HG03135 (cell line): ENCODE measurements at regions not wholly inside any gene's neighbourhood (a gene's known extent, or its start where the extent isn't known, plus 50 kb on each side); places are given as distances from the start of the nearest gene placed in this dataset.
"Not testable (repeated sequence)": the region's sequence is repeated elsewhere in the genome, so short reads cannot be mapped to it uniquely, and the experiment has no call there.

Experiments
- ATAC-seq: cut with Tn5 transposase; IDR thresholded peaks from one replicate; pipeline ENCODE4 v1.9.1; 2021; ENCODE audit warnings: mild to moderate bottlenecking, moderate library complexity; ENCODE audit not compliant: unreplicated experiment

DNA sequence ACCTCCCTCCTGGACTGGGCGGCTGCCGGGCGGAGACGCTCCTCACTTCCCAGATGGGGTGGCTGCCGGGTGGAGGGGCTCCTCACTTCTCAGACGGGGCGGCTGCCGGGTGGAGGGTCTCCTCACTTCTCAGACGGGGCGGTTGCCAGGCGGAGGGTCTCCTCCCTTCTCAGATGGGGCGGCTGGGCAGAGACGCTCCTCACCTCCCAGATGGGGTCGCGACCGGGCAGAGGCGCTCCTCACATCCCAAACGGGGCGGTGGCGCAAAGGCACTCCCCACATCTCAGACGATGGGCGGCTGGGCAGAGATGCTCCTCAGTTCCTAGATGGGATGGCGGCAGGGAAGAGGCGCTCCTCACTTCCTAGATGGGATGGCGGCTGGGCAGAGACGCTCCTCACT lies 305.5 kb downstream of the SLITRK5 start:
- not testable (repeated sequence) for ATAC-seq

DNA sequence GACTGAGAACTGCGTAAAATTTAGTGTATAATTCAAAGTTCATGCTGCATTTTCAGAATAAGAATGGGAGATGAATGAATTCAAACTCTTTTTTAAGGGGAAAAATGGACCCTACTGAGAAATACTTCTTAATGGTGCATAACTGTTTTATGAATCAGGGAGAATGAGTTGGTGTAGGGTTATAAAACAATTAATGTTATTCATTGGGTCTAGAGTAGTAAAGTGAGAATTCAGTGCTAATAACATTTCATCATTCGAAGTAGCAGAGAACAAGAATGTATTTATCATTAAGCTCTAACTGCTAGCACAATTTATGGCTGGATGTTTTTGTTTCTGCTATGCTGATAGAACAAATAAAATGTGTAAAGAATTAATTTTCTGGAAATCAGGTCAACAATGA lies 310.2 kb downstream of the SLITRK5 start:
- no peak for ATAC-seq

- ATAC-seq = no peak
Observed at GRCh38 chr13:87982400-87982799, 311.2 kb downstream of the SLITRK5 start.

DNA sequence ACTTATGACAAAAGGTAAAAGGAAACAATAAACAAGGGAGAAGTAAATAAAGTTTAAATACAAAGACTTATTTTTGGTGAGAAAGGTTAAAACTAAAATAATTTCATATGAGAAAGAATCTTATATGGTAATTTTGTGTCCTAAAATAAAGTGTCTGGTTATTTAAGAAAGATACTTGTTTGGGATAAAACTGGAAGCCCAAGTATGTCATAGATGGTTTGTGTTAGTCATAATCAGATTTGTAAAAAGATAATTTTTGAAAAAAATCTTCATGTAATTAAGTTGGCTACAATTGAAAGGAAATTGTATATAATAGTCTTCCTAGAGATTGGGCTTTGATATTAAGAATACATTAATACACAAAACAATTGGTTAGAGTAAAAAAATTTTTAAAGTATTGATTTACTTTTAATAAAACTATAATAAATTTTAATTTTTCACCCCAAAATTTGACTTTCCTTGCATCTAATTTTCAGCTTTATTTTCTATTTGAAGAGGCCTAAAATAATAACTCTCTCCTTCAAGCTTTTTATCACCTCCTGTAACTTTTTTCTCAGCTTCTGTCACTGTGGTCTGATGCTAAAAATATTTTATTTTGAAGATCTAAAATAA lies 315.6 kb downstream of the SLITRK5 start:
- ATAC-seq = no peak

- ATAC-seq = no peak
Observed at GRCh38 chr13:87998081-87998480, 326.9 kb downstream of the SLITRK5 start.

GRCh38 chr13:87999240-87999700 lies 328.1 kb downstream of the SLITRK5 start:
- ATAC-seq = no peak

DNA sequence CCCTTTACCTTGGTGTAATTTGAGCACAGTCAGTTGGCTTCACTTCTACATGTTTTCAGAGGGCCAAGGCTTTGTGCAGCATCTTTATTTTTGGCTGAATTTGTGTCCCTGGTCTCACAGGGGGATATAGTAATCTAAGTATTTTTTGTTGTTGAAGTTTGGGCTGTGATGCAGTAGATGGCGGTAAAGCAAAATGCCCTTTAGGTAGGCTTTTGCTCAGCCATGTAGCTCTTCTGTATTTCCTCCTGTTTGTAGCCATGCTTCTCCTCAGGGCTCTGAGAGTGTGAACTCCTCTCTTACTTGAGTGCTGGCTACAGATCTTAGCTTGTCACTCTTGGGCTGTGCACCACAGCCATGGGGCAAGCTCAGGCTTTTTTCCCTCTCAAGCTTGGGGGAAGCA lies 328.6 kb downstream of the SLITRK5 start:
- no peak for ATAC-seq

DNA sequence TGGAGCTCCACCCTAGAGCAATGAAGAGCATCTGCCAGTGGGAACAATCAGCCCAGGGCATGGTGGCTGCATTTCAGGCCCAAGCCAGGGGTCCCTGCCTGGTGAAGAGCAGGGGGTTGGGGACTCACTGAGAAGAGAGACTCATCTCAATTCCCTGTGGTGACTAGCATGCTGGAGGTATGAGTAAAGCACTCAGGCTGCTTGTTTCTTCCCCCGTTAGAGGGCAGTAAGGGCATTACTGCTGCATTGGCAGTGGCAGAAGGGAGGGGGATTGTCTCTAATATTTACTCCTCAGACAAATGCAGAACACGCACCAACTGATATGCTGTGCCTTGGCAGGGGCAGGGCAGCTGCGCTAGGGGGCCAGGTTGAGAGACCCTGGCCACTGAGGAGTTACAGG lies 329.1 kb downstream of the SLITRK5 start:
- no peak for ATAC-seq

DNA sequence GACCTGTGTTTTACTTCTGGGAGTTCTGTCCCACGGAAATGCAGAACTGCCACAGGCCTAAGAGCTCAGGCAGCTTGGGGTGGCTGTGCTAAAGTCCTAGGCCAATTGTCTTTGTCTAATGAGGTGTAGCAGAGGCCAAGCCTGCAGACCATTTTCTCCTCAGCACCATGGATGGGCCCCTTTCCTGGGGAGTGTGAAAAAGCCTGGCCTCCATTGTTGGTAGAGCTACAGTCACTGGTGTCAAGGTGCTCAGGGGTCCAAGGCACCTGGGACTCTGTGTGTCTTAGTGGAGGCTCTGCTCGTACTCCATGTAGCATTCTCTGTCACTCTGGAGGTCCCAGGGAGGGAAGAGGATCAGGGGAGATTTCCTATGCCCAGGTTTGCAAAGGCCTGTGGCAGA lies 329.6 kb downstream of the SLITRK5 start:
- no peak for ATAC-seq

GRCh38 chr13:88005188-88005587 lies 334.0 kb downstream of the SLITRK5 start:
- ATAC-seq = no peak

GRCh38 chr13:88014527-88014926 lies 343.4 kb downstream of the SLITRK5 start:
- no peak for ATAC-seq

DNA sequence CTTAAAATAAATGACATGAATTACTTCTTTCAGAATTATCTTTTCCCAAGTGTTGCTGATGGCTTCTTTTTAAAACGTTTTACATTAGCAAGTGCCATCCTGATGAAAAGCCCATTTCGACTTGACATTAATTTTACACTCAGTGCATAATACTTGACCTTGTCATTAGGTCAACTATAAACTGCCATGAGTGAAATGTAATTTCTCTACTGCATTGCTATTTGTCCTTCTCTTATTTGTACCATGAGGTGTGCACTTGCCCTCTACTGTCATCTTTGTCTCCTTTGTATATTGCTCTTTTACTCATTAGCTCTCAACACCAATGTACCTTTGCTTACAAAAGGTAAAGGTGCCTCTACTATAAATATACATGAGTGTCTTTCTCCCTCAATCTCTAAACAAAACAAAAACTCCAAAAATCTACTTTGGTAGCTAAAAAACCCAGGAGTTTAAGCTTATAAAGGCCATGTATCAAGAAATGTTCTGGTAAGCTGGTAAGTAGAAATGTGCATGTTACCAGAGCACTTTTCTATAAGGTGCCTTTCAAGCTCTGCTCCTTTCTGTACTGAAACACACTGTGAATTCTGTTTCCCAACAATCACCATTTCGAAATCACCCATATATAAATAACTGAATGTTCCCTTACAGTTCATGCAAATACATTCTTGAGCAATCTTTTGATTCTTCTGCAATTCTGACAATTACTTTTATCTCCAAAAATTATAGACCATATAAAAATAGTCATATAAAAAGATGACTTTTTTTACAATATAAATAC lies 351.4 kb downstream of the SLITRK5 start:
- ATAC-seq = no peak

DNA sequence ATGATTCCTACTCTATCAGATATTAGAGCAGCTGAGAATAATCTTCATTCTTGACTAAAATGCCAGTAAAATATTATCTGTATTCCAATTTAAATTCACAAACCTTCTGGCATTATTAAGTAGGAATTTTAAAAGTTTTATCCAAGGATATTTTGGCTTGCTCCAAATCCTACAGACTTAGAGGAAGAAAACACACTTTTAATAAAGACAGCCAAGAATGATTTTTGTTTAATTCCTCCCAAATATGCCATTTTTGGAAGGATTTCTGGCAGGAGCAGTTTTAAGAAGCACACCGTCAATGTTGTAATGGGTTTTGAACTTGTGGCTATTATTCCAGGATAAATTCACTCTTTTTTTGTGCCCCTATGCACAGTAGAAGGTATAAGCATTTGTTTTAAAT lies 355.1 kb downstream of the SLITRK5 start:
- ATAC-seq = no peak

DNA sequence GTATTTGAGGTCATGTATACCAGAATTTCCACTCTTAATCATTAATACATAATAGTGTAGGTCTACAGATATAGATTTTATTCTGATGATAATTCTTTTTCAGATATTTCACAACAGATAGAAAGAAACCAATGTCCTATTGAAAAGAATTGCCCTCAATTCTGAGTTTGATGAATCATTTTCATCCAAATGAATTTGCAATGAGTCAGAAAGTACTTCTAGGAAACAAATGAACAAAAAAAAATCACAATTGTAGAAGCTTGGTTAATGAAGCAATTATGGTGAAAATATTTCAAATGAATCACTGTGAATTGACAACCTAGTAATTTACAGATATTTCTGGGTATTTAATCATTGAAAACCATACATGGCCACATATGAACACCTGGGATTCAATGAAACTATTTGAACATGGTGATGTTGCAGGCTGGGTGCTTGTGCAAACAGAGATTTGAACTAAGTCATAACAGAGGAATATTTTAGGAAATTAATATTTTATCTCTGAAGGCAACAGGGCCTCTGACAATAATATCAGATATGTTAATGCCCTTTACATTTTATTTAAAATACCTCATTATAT lies 360.9 kb downstream of the SLITRK5 start:
- ATAC-seq = no peak

DNA sequence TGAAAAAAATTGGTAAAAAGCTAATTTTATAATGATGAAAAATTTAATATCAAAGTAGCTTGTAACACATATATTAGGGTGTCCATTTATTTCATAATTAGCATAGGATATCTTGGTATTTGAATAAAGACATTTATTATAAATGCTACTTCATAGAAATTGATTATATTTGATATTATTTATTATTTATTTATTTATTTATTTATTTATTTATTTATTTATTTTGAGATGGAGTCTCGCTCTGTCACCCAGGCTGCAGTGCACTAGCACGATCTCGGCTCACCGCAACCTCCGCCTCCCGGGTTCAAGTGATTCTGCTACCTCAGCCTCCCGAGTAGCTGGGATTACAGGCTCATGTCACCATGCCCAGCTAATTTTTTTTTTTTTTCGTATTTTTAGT lies 365.0 kb downstream of the SLITRK5 start:
- not testable (repeated sequence) for ATAC-seq

- no peak for ATAC-seq
Observed at GRCh38 chr13:88042489-88042888, 371.3 kb downstream of the SLITRK5 start.

GRCh38 chr13:88051746-88052482 lies 380.7 kb downstream of the SLITRK5 start:
- ATAC-seq = no peak

- no peak for ATAC-seq
Observed at GRCh38 chr13:88063741-88064140, 392.6 kb downstream of the SLITRK5 start.

DNA sequence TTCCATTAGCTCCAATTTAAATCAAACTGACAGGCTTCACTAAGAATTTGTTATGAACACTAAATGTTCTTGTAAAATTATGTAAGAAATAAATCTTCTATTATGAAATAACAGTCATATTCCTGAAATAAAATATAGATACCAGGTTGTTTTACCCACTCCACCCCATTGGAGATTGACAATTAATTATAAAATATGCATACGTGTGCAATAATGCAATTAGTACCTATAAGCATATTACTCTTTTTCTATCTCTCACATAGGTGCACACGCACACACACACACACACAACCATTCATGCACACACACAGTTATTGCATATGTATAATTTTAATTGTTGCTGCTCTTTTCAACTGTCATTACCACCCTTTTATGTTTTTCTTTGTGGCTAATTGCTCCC lies 395.7 kb downstream of the SLITRK5 start:
- no peak for ATAC-seq

DNA sequence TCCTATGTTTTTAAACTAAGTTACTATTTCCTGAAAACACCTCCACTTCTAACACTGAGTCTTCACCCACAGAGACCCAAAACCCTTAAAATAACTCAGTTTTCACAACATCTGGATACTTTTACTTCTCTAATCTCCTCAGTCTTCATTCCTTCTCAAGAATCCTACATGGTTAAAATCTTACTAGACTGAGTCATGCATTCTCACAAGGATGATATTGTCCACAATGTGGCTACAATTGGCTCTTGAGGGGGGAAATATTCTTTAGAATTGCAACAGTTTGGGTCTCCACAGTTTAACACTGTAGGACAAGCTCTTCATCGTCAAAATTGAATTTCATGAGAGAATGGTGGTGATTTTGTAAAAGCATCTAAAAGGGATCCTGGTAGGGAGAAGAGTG lies 397.1 kb downstream of the SLITRK5 start:
- no peak for ATAC-seq

DNA sequence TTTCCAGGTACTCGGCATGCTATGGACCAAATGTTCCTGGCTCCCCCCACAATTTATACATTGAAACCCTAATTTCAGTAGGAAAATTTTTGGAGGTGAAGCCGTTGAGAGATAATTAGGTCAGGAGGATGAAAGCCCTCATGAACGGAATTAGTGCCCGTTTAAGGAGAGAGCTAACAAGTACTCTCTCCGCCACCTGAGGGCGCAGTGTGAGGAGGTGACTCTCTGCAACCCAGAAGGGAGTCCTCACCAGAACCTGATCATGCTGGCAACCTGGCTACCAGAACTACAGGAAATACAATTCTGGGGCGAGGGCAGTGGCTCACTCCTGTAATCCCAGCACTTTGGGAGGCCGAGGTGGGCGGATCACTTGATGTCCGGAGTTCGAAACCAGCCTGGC lies 397.8 kb downstream of the SLITRK5 start:
- ATAC-seq = no peak

- ATAC-seq = no peak
Observed at GRCh38 chr13:88071371-88071770, 400.2 kb downstream of the SLITRK5 start.
